PC-3 (cell line): ENCODE measurements at regions not wholly inside any gene's neighbourhood (a gene's known extent, or its start where the extent isn't known, plus 50 kb on each side); places are given as distances from the start of the nearest gene placed in this dataset.

ENCODE experiments used
- EZH2 ChIP-seq: fragments of 300-600 bp; sonication (generic); IDR thresholded peaks from one replicate; pipeline ENCODE4 v1.6.1; 2017; ENCODE audit warnings: antibody characterized with exemption, mild to moderate bottlenecking, low read length; ENCODE audit not compliant: unreplicated experiment
- TF ChIP-seq, protein P1 (sequence below): fragments of 300-600 bp; sonication (generic); conservative IDR thresholded peaks from 2 replicates; pipeline ENCODE4 v1.5.1; 2017; ENCODE audit warnings: antibody characterized with exemption, low read depth, mild to moderate bottlenecking, low read length

DNA sequence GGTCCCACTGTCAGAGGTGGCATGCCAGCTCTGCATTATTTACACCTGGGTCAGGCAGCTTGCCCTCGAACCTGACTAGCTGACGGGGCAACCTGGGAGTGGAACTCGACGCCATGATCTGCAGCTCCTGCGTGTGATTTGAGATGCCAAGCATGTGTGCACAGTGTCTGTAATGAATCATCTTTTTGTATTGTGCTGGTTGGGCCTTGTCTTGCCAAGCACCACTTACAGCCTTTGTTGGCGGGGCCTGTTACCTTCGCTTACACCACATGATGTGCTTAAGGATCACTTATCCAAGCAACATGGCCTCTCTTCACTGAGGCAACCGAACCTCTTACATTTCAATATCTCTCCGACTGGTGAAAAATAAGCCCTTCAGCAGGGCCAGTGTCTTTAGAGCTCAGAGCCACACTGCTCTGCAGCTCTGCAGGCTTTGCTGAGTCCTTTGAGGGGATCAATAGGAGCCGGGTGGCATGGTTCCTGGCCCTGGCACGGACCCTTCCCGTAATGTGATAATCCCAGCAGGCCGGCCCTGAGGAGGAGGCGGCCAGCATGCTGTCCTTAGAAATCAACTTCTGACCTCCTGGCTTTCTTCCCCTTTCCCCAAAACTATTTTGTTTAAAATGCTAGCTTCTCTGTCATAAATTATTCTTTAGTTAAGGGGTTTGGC lies 297.7 kb upstream of the CD180 start:
- TF ChIP-seq, protein P1, sequence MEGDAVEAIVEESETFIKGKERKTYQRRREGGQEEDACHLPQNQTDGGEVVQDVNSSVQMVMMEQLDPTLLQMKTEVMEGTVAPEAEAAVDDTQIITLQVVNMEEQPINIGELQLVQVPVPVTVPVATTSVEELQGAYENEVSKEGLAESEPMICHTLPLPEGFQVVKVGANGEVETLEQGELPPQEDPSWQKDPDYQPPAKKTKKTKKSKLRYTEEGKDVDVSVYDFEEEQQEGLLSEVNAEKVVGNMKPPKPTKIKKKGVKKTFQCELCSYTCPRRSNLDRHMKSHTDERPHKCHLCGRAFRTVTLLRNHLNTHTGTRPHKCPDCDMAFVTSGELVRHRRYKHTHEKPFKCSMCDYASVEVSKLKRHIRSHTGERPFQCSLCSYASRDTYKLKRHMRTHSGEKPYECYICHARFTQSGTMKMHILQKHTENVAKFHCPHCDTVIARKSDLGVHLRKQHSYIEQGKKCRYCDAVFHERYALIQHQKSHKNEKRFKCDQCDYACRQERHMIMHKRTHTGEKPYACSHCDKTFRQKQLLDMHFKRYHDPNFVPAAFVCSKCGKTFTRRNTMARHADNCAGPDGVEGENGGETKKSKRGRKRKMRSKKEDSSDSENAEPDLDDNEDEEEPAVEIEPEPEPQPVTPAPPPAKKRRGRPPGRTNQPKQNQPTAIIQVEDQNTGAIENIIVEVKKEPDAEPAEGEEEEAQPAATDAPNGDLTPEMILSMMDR, result no peak
- no peak for TF ChIP-seq EZH2
